Ammon's horn (tissue), 1 donor: ENCODE measurements at regions not wholly inside any gene's neighbourhood (a gene's known extent, or its start where the extent isn't known, plus 50 kb on each side); places are given as distances from the start of the nearest gene placed in this dataset.
"Not testable (repeated sequence)": the region's sequence is repeated elsewhere in the genome, so short reads cannot be mapped to it uniquely, and the experiment has no call there.

Experiments
- DNase-seq: peaks from one replicate; pipeline ENCODE4 v3.0.0-alpha.2; 2016; ENCODE audit warnings: low spot score

GRCh38 chr12:88889326-88890110 is 309.2 kb upstream of the KITLG start:
- DNase-seq = no peak

GRCh38 chr12:88884600-88884999 is 304.3 kb upstream of the KITLG start:
- no peak for DNase-seq

GRCh38 chr12:88882662-88883061 is 302.4 kb upstream of the KITLG start:
- DNase-seq = no peak

- DNase-seq = no peak
These were observed 299.8 kb upstream of the KITLG start for GRCh38 chr12:88880051-88880450.

GRCh38 chr12:88878295-88878694 is 298.0 kb upstream of the KITLG start:
- DNase-seq = no peak

- DNase-seq = no peak
These were observed 296.6 kb upstream of the KITLG start for GRCh38 chr12:88876857-88877256.

- DNase-seq = peak; percentile 3
These were observed 289.9 kb upstream of the KITLG start for GRCh38 chr12:88870000-88870737.

- no peak for DNase-seq
These were observed 287.8 kb upstream of the KITLG start for GRCh38 chr12:88868050-88868449.

- no peak for DNase-seq
These were observed 287.2 kb upstream of the KITLG start for GRCh38 chr12:88867510-88867909.

- DNase-seq = no peak
These were observed 286.6 kb upstream of the KITLG start for GRCh38 chr12:88866881-88867280.

- no peak for DNase-seq
These were observed 285.3 kb upstream of the KITLG start for GRCh38 chr12:88865537-88865936.

- DNase-seq = no peak
These were observed 280.6 kb upstream of the KITLG start for GRCh38 chr12:88860851-88861250.

- DNase-seq = no peak
These were observed 275.9 kb upstream of the KITLG start for GRCh38 chr12:88856201-88856600.

GRCh38 chr12:88855301-88855700 is 275.0 kb upstream of the KITLG start:
- DNase-seq = no peak

- no peak for DNase-seq
These were observed 274.0 kb upstream of the KITLG start for GRCh38 chr12:88854260-88854659.

- not testable (repeated sequence) for DNase-seq
These were observed 267.0 kb upstream of the KITLG start for GRCh38 chr12:88847246-88847645.

- no peak for DNase-seq
These were observed 264.2 kb upstream of the KITLG start for GRCh38 chr12:88844426-88844825.

GRCh38 chr12:88842314-88842713 is 262.0 kb upstream of the KITLG start:
- DNase-seq = no peak

- no peak for DNase-seq
These were observed 259.2 kb upstream of the KITLG start for GRCh38 chr12:88839486-88839885.

- no peak for DNase-seq
These were observed 255.9 kb upstream of the KITLG start for GRCh38 chr12:88836156-88836555.

GRCh38 chr12:88834226-88834625 is 254.0 kb upstream of the KITLG start:
- no peak for DNase-seq

GRCh38 chr12:88833641-88834116 is 253.4 kb upstream of the KITLG start:
- DNase-seq = no peak

- DNase-seq = not testable (repeated sequence)
These were observed 248.3 kb upstream of the KITLG start for GRCh38 chr12:88828537-88828936.
